Immature natural killer cell (primary cell): ENCODE measurements at regions not wholly inside any gene's neighbourhood (a gene's known extent, or its start where the extent isn't known, plus 50 kb on each side); places are given as distances from the start of the nearest gene placed in this dataset.
A peak's percentile ranks its signal among the peaks of the same experiment; 100 is the strongest.

ENCODE experiments used
- DNase-seq, 3 donors: peaks; one replicate each; pipeline ENCODE4 v3.0.0; 2022; ENCODE audit warnings: mixed read lengths in 1 of 3
- H3K27ac Mint-ChIP-seq, 6 donors: one replicate each; pipeline ENCODE4 v1.8.0; 2020; ENCODE audit warnings: mixed read lengths in 6 of 6, mild to moderate bottlenecking in 5 of 6, inconsistent platforms in 4 of 6, moderate library complexity in 3 of 6
- H3K27me3 Mint-ChIP-seq, 3 donors: one replicate each; pipeline ENCODE4 v1.8.0; 2020 to 2021; ENCODE audit warnings: low read depth in 3 of 3, mild to moderate bottlenecking in 3 of 3, mixed read lengths in 3 of 3, moderate library complexity in 3 of 3, inconsistent platforms in 1 of 3
- H3K36me3 Mint-ChIP-seq, 3 donors: one replicate each; pipeline ENCODE4 v1.8.0; 2020; ENCODE audit warnings: mixed read lengths in 3 of 3, inconsistent platforms in 2 of 3, mild to moderate bottlenecking in 2 of 3
- H3K4me1 Mint-ChIP-seq, 2 donors: one replicate each; pipeline ENCODE4 v1.8.0; 2020; ENCODE audit warnings: inconsistent platforms in 2 of 2, mild to moderate bottlenecking in 2 of 2, mixed read lengths in 2 of 2, moderate library complexity in 1 of 2
- H3K4me3 Mint-ChIP-seq, 5 donors: one replicate each; pipeline ENCODE4 v1.8.0; 2020; ENCODE audit warnings: mild to moderate bottlenecking in 5 of 5, mixed read lengths in 5 of 5, inconsistent platforms in 3 of 5, moderate library complexity in 3 of 5
- H3K9me3 Mint-ChIP-seq, 6 donors: one replicate each; pipeline ENCODE4 v1.8.0; 2020; ENCODE audit warnings: mild to moderate bottlenecking in 6 of 6, mixed read lengths in 6 of 6, inconsistent platforms in 4 of 6, moderate library complexity in 3 of 6

GRCh38 chr5:26282190-26282589 lies 756.2 kb downstream of the CDH9 start:
- Mint-ChIP-seq H3K9me3 (peaks cover 16 to 82% (median 42%) of the 10 kb centered on the region in 6 donors), H3K4me3 (no peak overlapping the region), H3K4me1 (no peaks in the 10 kb centered on the region), H3K27me3 (peaks cover 0 to 2% (median 2%) of the 10 kb centered on the region in 3 donors), H3K36me3 (no peaks in the 10 kb centered on the region), H3K27ac (no peak overlapping the region)
- no peak for DNase-seq

- Mint-ChIP-seq H3K4me1 (no peaks in the 10 kb centered on the region), H3K4me3 (no peak overlapping the region), H3K27me3 (peaks cover 0 to 3% (median 2%) of the 10 kb centered on the region in 3 donors), H3K9me3 (peaks cover 9 to 59% (median 36%) of the 10 kb centered on the region in 6 donors), H3K36me3 (no peaks in the 10 kb centered on the region), H3K27ac (no peak overlapping the region)
- DNase-seq: no peak
These were observed 760.3 kb downstream of the CDH9 start for GRCh38 chr5:26278078-26278477.

- Mint-ChIP-seq H3K27ac (no peak overlapping the region), H3K27me3 (peaks cover 0 to 2% (median 0%) of the 10 kb centered on the region in 3 donors), H3K4me1 (no peaks in the 10 kb centered on the region), H3K36me3 (no peaks in the 10 kb centered on the region), H3K4me3 (no peak overlapping the region), H3K9me3 (peaks cover 13 to 44% (median 33%) of the 10 kb centered on the region in 6 donors)
- DNase-seq: no peak
These were observed 779.3 kb downstream of the CDH9 start for GRCh38 chr5:26259081-26259480.

GRCh38 chr5:26245321-26245720 lies 793.1 kb downstream of the CDH9 start:
- H3K27ac Mint-ChIP-seq: no peak overlapping the region
- no peak for DNase-seq
- no peak overlapping the region for H3K4me3 Mint-ChIP-seq
- H3K9me3 Mint-ChIP-seq: peaks cover 2 to 33% (median 21%) of the 10 kb centered on the region in 6 donors
- no peaks in the 10 kb centered on the region for H3K36me3 Mint-ChIP-seq
- no peaks in the 10 kb centered on the region for H3K4me1 Mint-ChIP-seq
- peaks cover 0 to 4% (median 0%) of the 10 kb centered on the region in 3 donors for H3K27me3 Mint-ChIP-seq

GRCh38 chr5:26239588-26239987 lies 798.8 kb downstream of the CDH9 start:
- Mint-ChIP-seq H3K27ac (no peak overlapping the region), H3K36me3 (no peaks in the 10 kb centered on the region), H3K27me3 (peaks cover 2 to 3% (median 2%) of the 10 kb centered on the region in 3 donors), H3K4me3 (peak overlapping the region in 1 of 5 donors; percentile 10), H3K9me3 (peaks cover 7 to 37% (median 26%) of the 10 kb centered on the region in 6 donors), H3K4me1 (peaks cover 0 to 3% of the 10 kb centered on the region in 2 donors)
- no peak for DNase-seq

GRCh38 chr5:26237489-26237888 lies 800.9 kb downstream of the CDH9 start:
- Mint-ChIP-seq H3K4me1 (peaks cover 0 to 3% of the 10 kb centered on the region in 2 donors), H3K27ac (no peak overlapping the region), H3K27me3 (peaks cover 2 to 4% (median 2%) of the 10 kb centered on the region in 3 donors), H3K9me3 (peaks cover 13 to 52% (median 36%) of the 10 kb centered on the region in 6 donors), H3K36me3 (peaks cover 0 to 5% (median 0%) of the 10 kb centered on the region in 3 donors), H3K4me3 (no peak overlapping the region)
- DNase-seq: no peak

GRCh38 chr5:26236936-26237335 lies 801.5 kb downstream of the CDH9 start:
- H3K27me3 Mint-ChIP-seq: peaks cover 2 to 4% (median 2%) of the 10 kb centered on the region in 3 donors
- H3K9me3 Mint-ChIP-seq: peaks cover 13 to 51% (median 37%) of the 10 kb centered on the region in 6 donors
- H3K4me1 Mint-ChIP-seq: peaks cover 0 to 3% of the 10 kb centered on the region in 2 donors
- no peak overlapping the region for H3K27ac Mint-ChIP-seq
- no peak overlapping the region for H3K4me3 Mint-ChIP-seq
- peaks cover 0 to 5% (median 0%) of the 10 kb centered on the region in 3 donors for H3K36me3 Mint-ChIP-seq
- DNase-seq: no peak

- no peak for DNase-seq
- H3K27me3 Mint-ChIP-seq: peaks cover 0 to 6% (median 4%) of the 10 kb centered on the region in 3 donors
- H3K4me1 Mint-ChIP-seq: peaks cover 0 to 1% of the 10 kb centered on the region in 2 donors
- peaks cover 31 to 61% (median 55%) of the 10 kb centered on the region in 6 donors for H3K9me3 Mint-ChIP-seq
- H3K4me3 Mint-ChIP-seq: no peak overlapping the region
- H3K36me3 Mint-ChIP-seq: peaks cover 0 to 5% (median 5%) of the 10 kb centered on the region in 3 donors
- H3K27ac Mint-ChIP-seq: no peak overlapping the region
These were observed 805.7 kb downstream of the CDH9 start for GRCh38 chr5:26232706-26233105.

- H3K4me3 Mint-ChIP-seq: no peak overlapping the region
- H3K4me1 Mint-ChIP-seq: peaks cover 0 to 2% of the 10 kb centered on the region in 2 donors
- H3K36me3 Mint-ChIP-seq: peaks cover 5 to 11% (median 5%) of the 10 kb centered on the region in 3 donors
- H3K27me3 Mint-ChIP-seq: peaks cover 0 to 4% (median 2%) of the 10 kb centered on the region in 3 donors
- H3K27ac Mint-ChIP-seq: no peak overlapping the region
- DNase-seq: no peak
- peaks cover 40 to 68% (median 62%) of the 10 kb centered on the region in 6 donors for H3K9me3 Mint-ChIP-seq
These were observed 807.1 kb downstream of the CDH9 start for GRCh38 chr5:26231316-26231715.

GRCh38 chr5:26229848-26230247 lies 808.5 kb downstream of the CDH9 start:
- Mint-ChIP-seq H3K9me3 (peaks cover 46 to 77% (median 73%) of the 10 kb centered on the region in 6 donors), H3K27me3 (peaks cover 0 to 4% (median 2%) of the 10 kb centered on the region in 3 donors), H3K4me1 (peaks cover 0 to 2% of the 10 kb centered on the region in 2 donors), H3K4me3 (no peak overlapping the region), H3K36me3 (peaks cover 10 to 11% (median 11%) of the 10 kb centered on the region in 3 donors), H3K27ac (no peak overlapping the region)
- no peak for DNase-seq

GRCh38 chr5:26227245-26227644 lies 811.1 kb downstream of the CDH9 start:
- peaks cover 0 to 2% of the 10 kb centered on the region in 2 donors for H3K4me1 Mint-ChIP-seq
- DNase-seq: no peak
- no peak overlapping the region for H3K27ac Mint-ChIP-seq
- H3K9me3 Mint-ChIP-seq: peaks cover 39 to 78% (median 74%) of the 10 kb centered on the region in 6 donors
- H3K27me3 Mint-ChIP-seq: peaks cover 0 to 7% (median 2%) of the 10 kb centered on the region in 3 donors
- peaks cover 6 to 18% (median 11%) of the 10 kb centered on the region in 3 donors for H3K36me3 Mint-ChIP-seq
- H3K4me3 Mint-ChIP-seq: no peak overlapping the region

GRCh38 chr5:26205121-26205520 lies 833.3 kb downstream of the CDH9 start:
- H3K4me3 Mint-ChIP-seq: no peak overlapping the region
- H3K4me1 Mint-ChIP-seq: no peaks in the 10 kb centered on the region
- H3K36me3 Mint-ChIP-seq: no peaks in the 10 kb centered on the region
- no peak for DNase-seq
- no peaks in the 10 kb centered on the region for H3K27me3 Mint-ChIP-seq
- H3K9me3 Mint-ChIP-seq: peaks cover 12 to 55% (median 38%) of the 10 kb centered on the region in 6 donors
- no peak overlapping the region for H3K27ac Mint-ChIP-seq

- H3K9me3 Mint-ChIP-seq: peaks cover 13 to 37% (median 28%) of the 10 kb centered on the region in 6 donors
- H3K4me1 Mint-ChIP-seq: no peaks in the 10 kb centered on the region
- no peak overlapping the region for H3K4me3 Mint-ChIP-seq
- DNase-seq: no peak
- peaks cover 0 to 3% (median 0%) of the 10 kb centered on the region in 3 donors for H3K27me3 Mint-ChIP-seq
- H3K36me3 Mint-ChIP-seq: no peaks in the 10 kb centered on the region
- H3K27ac Mint-ChIP-seq: no peak overlapping the region
These were observed 844.8 kb downstream of the CDH9 start for GRCh38 chr5:26193626-26194025.

- H3K27ac Mint-ChIP-seq: no peak overlapping the region
- no peaks in the 10 kb centered on the region for H3K36me3 Mint-ChIP-seq
- H3K27me3 Mint-ChIP-seq: peaks cover 0 to 3% (median 1%) of the 10 kb centered on the region in 3 donors
- no peaks in the 10 kb centered on the region for H3K4me1 Mint-ChIP-seq
- no peak overlapping the region for H3K4me3 Mint-ChIP-seq
- DNase-seq: no peak
- H3K9me3 Mint-ChIP-seq: peaks cover 12 to 29% (median 25%) of the 10 kb centered on the region in 6 donors
These were observed 845.9 kb downstream of the CDH9 start for GRCh38 chr5:26192486-26192885.

- Mint-ChIP-seq H3K27ac (no peak overlapping the region), H3K4me1 (no peaks in the 10 kb centered on the region), H3K4me3 (no peak overlapping the region), H3K27me3 (no peaks in the 10 kb centered on the region), H3K9me3 (peaks cover 7 to 21% (median 19%) of the 10 kb centered on the region in 6 donors), H3K36me3 (no peaks in the 10 kb centered on the region)
- DNase-seq: no peak
These were observed 856.8 kb downstream of the CDH9 start for GRCh38 chr5:26181582-26181981.
